ENCODE measurements at regions not wholly inside any gene's neighbourhood (a gene's known extent, or its start where the extent isn't known, plus 50 kb on each side); places are given as distances from the start of the nearest gene placed in this dataset.

GRCh38 chr18:50508228-50508627, 51.7 kb upstream of the MAPK4 start:
- Histone ChIP-seq H3K9me3 (replicated peaks; ENCODE audit: insufficient read depth, low read length) (no peaks in the 10 kb centered on the region), H3K4me1 (ENCODE audit: low read length) (no peaks in the 10 kb centered on the region), H3K27me3 (replicated peaks; ENCODE audit: insufficient read depth, low read length) (no peaks in the 10 kb centered on the region), H3K79me2 (ENCODE audit: low read length) (no peaks in the 10 kb centered on the region), H3K27ac (ENCODE audit: low read length) (no peak overlapping the region), H3F3A (ENCODE audit: insufficient read depth, low read length) (no peaks in the 10 kb centered on the region), H3K9me2 (replicated peaks; ENCODE audit: insufficient read depth, low read length) (no peaks in the 10 kb centered on the region), H3K9ac (ENCODE audit: low read length) (no peak overlapping the region), H3K4me2 (ENCODE audit: low read depth, low read length) (no peak overlapping the region), H2AFZ (ENCODE audit: low read length) (no peak overlapping the region), H3K36me3 (replicated peaks; ENCODE audit: insufficient read depth, low read length) (no peaks in the 10 kb centered on the region), H3K4me3 (ENCODE audit: low read length) (no peak overlapping the region), H4K20me1 (ENCODE audit: insufficient read depth, low read length) (no peaks in the 10 kb centered on the region)
- no peak for TF ChIP-seq EZH2phosphoT487 (IDR thresholded peaks at IDR 0.05; ENCODE audit: low read length)
- TF ChIP-seq EZH2 (optimal IDR thresholded peaks at IDR 0.05; ENCODE audit: low read depth, low read length): no peak
- no peak for TF ChIP-seq CTCF (IDR thresholded peaks at IDR 0.05; ENCODE audit: low read length)
- no peak for DNase-seq

GRCh38 chr18:50509012-50509411, 50.9 kb upstream of the MAPK4 start:
- Histone ChIP-seq H3K36me3 (replicated peaks; ENCODE audit: insufficient read depth, low read length) (no peaks in the 10 kb centered on the region), H3K79me2 (ENCODE audit: low read length) (no peaks in the 10 kb centered on the region), H3F3A (ENCODE audit: insufficient read depth, low read length) (no peaks in the 10 kb centered on the region), H3K9me3 (replicated peaks; ENCODE audit: insufficient read depth, low read length) (no peaks in the 10 kb centered on the region), H2AFZ (ENCODE audit: low read length) (no peak overlapping the region), H3K4me3 (ENCODE audit: low read length) (no peak overlapping the region), H3K9me2 (replicated peaks; ENCODE audit: insufficient read depth, low read length) (no peaks in the 10 kb centered on the region), H3K9ac (ENCODE audit: low read length) (no peak overlapping the region), H3K27ac (ENCODE audit: low read length) (no peak overlapping the region), H3K27me3 (replicated peaks; ENCODE audit: insufficient read depth, low read length) (no peaks in the 10 kb centered on the region), H4K20me1 (ENCODE audit: insufficient read depth, low read length) (no peaks in the 10 kb centered on the region), H3K4me1 (ENCODE audit: low read length) (no peaks in the 10 kb centered on the region), H3K4me2 (ENCODE audit: low read depth, low read length) (no peak overlapping the region)
- TF ChIP-seq EZH2 (optimal IDR thresholded peaks at IDR 0.05; ENCODE audit: low read depth, low read length) (no peak), EZH2phosphoT487 (IDR thresholded peaks at IDR 0.05; ENCODE audit: low read length) (no peak)
- no peak for DNase-seq

All from MM.1S (cell line).